ENCODE measurements at regions not wholly inside any gene's neighbourhood (a gene's known extent, or its start where the extent isn't known, plus 50 kb on each side); places are given as distances from the start of the nearest gene placed in this dataset.
"Not testable (repeated sequence)": the region's sequence is repeated elsewhere in the genome, so short reads cannot be mapped to it uniquely, and the experiment has no call there.

GRCh38 chr11:92168936-92169335 lies 55.7 kb upstream of the FAT3 start:
- no peak for DNase-seq (ENCODE audit: low read depth)
- in situ Hi-C loops (cut with HindIII; ENCODE audit: low pct_unique_long_range_greater_than_20kb, low sequenced_read_pairs) = no loop called here

GRCh38 chr11:92167571-92167970 lies 57.0 kb upstream of the FAT3 start:
- in situ Hi-C loops (cut with HindIII; ENCODE audit: low pct_unique_long_range_greater_than_20kb, low sequenced_read_pairs) = no loop called here
- no peak for DNase-seq (ENCODE audit: low read depth)

DNA sequence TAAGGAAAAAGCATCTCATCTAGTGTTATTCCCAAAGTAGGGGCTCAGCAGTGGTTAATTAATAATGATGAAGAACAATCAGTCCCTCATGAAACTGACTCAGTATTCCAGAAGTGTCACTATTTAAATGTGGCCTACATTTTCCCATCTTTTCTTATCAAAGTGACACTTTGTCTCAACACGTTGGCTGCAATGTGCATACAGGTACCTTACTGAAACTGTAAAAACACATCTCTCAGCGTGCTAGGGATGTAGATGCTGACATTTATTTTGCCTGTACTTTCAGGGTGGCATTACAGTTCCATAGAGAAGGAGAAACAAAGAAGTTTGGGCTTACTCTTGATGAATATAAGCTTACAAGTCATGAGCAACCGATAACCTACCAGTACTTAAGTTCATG lies 58.3 kb upstream of the FAT3 start:
- no peak for DNase-seq (ENCODE audit: low read depth)
- in situ Hi-C loops (cut with HindIII; ENCODE audit: low pct_unique_long_range_greater_than_20kb, low sequenced_read_pairs) = no loop called here

DNA sequence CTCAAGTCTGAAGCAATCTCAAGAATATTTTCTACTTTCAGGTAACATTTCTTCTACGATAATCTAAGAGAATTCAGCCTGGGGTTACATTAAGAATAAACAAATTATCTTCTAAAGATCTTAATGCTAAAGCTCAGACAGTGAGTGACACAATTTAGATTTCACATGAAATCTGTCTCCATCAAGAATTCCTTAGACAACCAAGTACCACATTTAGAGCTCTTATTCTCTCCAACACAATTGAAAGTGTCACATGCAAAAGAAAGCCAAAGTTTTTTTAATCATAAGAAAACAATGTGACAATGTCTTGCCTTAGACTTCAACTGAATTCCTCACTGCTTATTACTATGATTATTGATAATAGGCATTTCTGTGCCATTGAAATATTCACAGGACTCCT lies 60.7 kb upstream of the FAT3 start:
- DNase-seq (ENCODE audit: low read depth) = no peak
- in situ Hi-C loops (cut with HindIII; ENCODE audit: low pct_unique_long_range_greater_than_20kb, low sequenced_read_pairs) = no loop called here

GRCh38 chr11:92162776-92163175 lies 61.8 kb upstream of the FAT3 start:
- DNase-seq (ENCODE audit: low read depth) = no peak
- in situ Hi-C loops (cut with HindIII; ENCODE audit: low pct_unique_long_range_greater_than_20kb, low sequenced_read_pairs) = no loop called here

GRCh38 chr11:92159931-92160330 lies 64.7 kb upstream of the FAT3 start:
- in situ Hi-C loops (cut with HindIII; ENCODE audit: low pct_unique_long_range_greater_than_20kb, low sequenced_read_pairs) = no loop called here
- DNase-seq (ENCODE audit: low read depth) = no peak

GRCh38 chr11:92157390-92157789 lies 67.2 kb upstream of the FAT3 start:
- DNase-seq (ENCODE audit: low read depth); in situ Hi-C loops (cut with HindIII; ENCODE audit: low pct_unique_long_range_greater_than_20kb, low sequenced_read_pairs): not testable (repeated sequence)

DNA sequence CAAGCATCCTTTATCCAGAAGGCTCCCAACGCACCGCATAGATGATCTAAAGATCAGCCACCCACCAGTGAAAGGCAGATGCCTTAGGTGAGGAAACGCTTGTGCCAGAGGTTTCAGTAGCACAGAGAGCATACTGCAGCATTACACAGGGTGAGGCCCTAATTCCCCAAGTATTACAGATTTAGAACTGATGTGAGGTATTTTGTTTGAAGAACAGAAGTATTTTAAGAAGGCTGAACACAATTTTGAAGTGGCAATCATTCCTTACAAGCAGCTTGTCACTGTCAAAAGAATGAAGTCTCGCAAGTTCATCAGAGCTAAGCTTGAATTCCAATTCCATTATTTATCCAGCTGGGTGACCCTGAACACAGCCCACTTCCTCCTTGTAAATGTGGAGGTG lies 70.0 kb upstream of the FAT3 start:
- in situ Hi-C loops (cut with HindIII; ENCODE audit: low pct_unique_long_range_greater_than_20kb, low sequenced_read_pairs) = no loop called here
- DNase-seq (ENCODE audit: low read depth) = no peak

GRCh38 chr11:92154110-92154509 lies 70.5 kb upstream of the FAT3 start:
- DNase-seq (ENCODE audit: low read depth) = no peak
- in situ Hi-C loops (cut with HindIII; ENCODE audit: low pct_unique_long_range_greater_than_20kb, low sequenced_read_pairs) = no loop called here

GRCh38 chr11:92153542-92153941 lies 71.1 kb upstream of the FAT3 start:
- in situ Hi-C loops (cut with HindIII; ENCODE audit: low pct_unique_long_range_greater_than_20kb, low sequenced_read_pairs) = no loop called here
- no peak for DNase-seq (ENCODE audit: low read depth)

- DNase-seq (ENCODE audit: low read depth) = no peak
- in situ Hi-C loops (cut with HindIII; ENCODE audit: low pct_unique_long_range_greater_than_20kb, low sequenced_read_pairs) = no loop called here
These were observed 72.4 kb upstream of the FAT3 start for GRCh38 chr11:92152245-92152644.

DNA sequence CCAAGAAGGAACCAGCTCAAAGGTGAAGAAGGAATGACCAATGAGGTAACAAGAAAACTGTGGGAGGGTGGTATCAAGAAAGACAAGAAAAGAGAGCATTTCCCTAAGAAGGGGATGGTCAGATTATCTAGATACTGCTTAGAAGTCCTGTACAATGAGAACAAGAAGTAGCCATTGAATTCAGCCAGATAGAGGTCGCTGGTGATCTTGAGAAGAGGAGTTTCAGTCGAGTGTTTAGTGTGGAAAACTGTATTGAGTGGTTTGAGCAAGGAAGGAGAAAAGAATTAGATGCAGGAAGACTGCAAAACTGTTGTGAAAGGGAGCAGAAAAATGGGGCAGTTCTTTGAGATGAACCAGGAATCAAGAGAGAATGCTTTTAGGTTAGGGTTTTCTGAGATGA lies 74.6 kb upstream of the FAT3 start:
- DNase-seq (ENCODE audit: low read depth) = no peak
- in situ Hi-C loops (cut with HindIII; ENCODE audit: low pct_unique_long_range_greater_than_20kb, low sequenced_read_pairs) = no loop called here

- in situ Hi-C loops (cut with HindIII; ENCODE audit: low pct_unique_long_range_greater_than_20kb, low sequenced_read_pairs) = no loop called here
- DNase-seq (ENCODE audit: low read depth) = no peak
These were observed 82.9 kb upstream of the FAT3 start for GRCh38 chr11:92141725-92142124.

GRCh38 chr11:92141159-92141558 lies 83.5 kb upstream of the FAT3 start:
- DNase-seq (ENCODE audit: low read depth) = no peak
- in situ Hi-C loops (cut with HindIII; ENCODE audit: low pct_unique_long_range_greater_than_20kb, low sequenced_read_pairs) = no loop called here

DNA sequence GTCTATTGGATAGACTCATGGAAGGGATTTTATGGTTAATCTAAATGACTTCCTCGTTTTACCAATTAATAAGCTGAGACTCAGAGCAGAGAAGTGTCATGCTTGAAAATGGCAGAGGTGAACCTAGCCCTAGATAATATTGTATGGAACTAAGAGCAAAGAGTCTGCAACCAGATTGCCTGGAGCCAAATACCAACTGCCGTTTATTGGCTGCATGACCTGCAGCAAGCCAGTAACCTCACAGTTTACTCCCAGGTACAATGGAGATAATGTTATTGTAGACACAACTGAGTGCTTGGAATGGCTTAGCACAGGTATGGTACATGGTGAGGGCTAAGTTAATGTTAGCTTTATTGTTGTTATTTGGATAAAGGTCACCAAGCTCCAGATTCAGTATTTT lies 84.6 kb upstream of the FAT3 start:
- in situ Hi-C loops (cut with HindIII; ENCODE audit: low pct_unique_long_range_greater_than_20kb, low sequenced_read_pairs) = no loop called here
- DNase-seq (ENCODE audit: low read depth) = no peak

DNA sequence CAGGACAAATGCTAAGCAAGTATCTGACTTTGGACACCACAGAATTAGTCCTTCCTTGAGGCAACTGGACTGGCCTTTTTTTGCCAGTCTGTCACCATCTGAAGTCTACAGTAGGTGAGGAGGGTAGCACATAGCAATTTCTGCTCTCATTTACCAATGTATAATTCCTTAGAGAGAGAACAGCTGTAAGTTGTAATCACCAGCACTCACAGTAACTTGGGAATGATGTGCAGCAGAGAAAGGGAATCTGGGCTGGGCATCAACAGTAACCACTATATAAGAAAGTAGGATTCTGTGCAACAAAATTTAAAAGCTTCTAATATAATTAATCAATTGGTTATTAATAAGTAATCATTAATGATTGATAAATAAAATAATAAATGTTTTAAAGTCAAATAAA lies 86.3 kb upstream of the FAT3 start:
- in situ Hi-C loops (cut with HindIII; ENCODE audit: low pct_unique_long_range_greater_than_20kb, low sequenced_read_pairs) = no loop called here
- DNase-seq (ENCODE audit: low read depth) = no peak

GRCh38 chr11:92137747-92138146 lies 86.9 kb upstream of the FAT3 start:
- no peak for DNase-seq (ENCODE audit: low read depth)
- in situ Hi-C loops (cut with HindIII; ENCODE audit: low pct_unique_long_range_greater_than_20kb, low sequenced_read_pairs) = no loop called here

GRCh38 chr11:92136797-92137196 lies 87.8 kb upstream of the FAT3 start:
- in situ Hi-C loops (cut with HindIII; ENCODE audit: low pct_unique_long_range_greater_than_20kb, low sequenced_read_pairs) = no loop called here
- DNase-seq (ENCODE audit: low read depth) = no peak

GRCh38 chr11:92131289-92131865 lies 93.2 kb upstream of the FAT3 start:
- DNase-seq (ENCODE audit: low read depth) = no peak
- in situ Hi-C loops (cut with HindIII; ENCODE audit: low pct_unique_long_range_greater_than_20kb, low sequenced_read_pairs) = no loop called here

GRCh38 chr11:92130421-92130831 lies 94.2 kb upstream of the FAT3 start:
- no peak for DNase-seq (ENCODE audit: low read depth)
- in situ Hi-C loops (cut with HindIII; ENCODE audit: low pct_unique_long_range_greater_than_20kb, low sequenced_read_pairs) = no loop called here

DNA sequence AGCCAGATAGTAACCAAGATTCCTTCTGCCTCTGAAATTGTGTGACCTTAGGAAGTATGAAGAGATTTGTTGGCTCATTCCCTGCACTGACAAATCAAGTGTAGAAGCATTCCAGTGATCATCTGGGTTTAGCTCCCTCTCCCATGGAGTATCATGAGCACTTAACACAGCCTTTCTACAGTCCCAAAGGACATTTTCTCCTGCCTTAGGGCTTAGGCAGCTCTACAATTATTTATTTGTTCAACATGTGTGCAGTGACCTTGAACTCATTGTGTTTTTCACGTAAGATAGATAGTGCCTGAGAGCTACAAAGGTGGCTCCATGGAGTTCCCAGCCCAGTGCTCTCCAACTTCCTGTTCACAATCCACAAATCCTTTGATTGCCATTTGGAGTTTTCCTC lies 94.8 kb upstream of the FAT3 start:
- in situ Hi-C loops (cut with HindIII; ENCODE audit: low pct_unique_long_range_greater_than_20kb, low sequenced_read_pairs) = no loop called here
- peak; percentile 50 for DNase-seq (ENCODE audit: low read depth)

All from Caki2 (cell line).